GM21367 (cell line): ENCODE measurements at regions not wholly inside any gene's neighbourhood (a gene's known extent, or its start where the extent isn't known, plus 50 kb on each side); places are given as distances from the start of the nearest gene placed in this dataset.

ENCODE experiments used
- ATAC-seq: cut with Tn5 transposase; IDR thresholded peaks from one replicate; pipeline ENCODE4 v1.9.1; 2021; ENCODE audit not compliant: unreplicated experiment

DNA sequence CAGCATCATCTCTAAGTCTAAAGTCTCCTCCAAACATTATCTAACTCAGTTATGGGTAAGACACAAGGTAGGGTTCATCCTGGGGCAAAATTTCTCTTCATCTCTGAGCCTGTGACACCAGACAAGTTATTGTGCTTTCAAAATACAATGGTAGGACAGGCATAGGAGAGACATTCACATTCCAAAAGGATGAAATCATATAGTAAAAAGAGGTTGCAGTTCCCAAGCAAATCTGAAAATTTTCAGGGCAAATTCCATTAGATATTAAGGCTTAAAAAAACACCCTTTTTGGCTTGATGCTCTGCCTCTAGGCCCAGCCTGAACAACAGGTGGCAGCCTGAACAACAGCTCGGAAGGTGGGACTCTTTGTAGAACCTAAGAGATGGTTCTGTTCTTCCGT lies 448.3 kb upstream of the SLIT2 start:
- ATAC-seq: no peak

DNA sequence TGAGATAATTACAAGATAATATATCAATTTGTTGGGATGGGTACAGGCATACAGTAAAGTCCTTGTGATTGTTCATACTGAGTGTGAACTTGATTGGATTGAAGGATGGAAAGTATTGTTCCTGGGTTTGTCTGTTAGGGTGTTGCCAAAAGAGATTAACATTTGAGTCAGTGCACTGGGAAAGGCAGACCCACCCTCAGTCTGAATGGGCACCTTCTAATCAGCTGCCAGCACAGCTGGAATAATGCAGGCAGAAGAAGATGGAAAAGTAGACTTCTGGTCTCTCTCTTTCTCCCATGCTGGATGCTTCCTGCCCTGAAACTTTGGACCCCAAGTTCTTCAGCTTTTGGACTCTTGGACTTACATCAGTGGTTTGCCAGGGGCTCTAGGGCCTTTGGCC lies 457.9 kb upstream of the SLIT2 start:
- no peak for ATAC-seq

DNA sequence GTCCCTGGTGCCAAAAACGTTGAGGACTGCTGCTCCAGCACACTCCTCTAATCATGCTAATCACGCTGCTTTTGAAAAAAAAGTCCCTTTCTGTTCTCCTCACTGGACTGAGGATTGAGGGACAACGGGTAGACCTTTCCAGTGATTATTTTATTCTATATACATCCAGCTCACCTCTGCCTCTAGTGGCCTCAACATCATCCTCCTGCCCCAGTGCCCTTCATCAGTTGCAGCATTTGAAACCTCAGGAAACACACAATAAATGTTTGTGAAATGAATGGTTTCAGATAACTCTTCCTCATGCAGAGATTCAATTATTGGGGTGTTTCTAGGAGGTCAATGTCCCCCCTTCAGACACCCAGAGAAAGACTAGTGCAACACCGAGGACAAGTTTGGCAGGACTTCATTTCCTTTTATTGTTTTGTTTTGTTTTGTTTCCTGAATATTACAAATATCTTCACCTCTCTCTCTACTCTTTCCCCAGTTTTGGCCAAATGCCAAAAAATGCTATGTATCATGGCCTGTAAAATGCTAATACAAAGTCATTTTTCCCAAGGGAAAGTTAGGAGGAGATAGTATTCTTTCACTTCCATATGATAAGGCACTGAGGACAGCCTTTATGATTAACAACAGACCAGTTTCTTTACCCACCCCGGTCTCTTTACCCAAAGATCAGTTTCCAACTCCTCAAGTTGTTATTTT lies 460.1 kb upstream of the SLIT2 start:
- no peak for ATAC-seq

DNA sequence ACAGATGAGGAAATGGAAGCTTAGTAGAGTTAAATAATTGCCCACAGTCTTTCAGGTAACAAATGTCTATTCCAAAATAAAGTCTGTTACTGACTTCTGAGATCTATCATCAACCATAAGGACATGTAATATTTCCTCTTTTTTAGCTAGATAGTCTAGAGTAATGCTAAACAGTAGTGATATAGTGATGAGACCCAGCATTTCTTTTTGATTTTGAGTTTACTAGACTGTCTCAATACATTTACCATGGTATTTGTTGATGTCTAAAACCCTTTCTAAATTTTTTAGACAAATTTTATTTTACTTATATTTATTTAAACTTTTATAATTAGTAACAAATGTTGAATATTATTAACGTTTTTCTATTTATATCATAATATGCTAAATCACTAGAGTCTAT lies 465.1 kb upstream of the SLIT2 start:
- ATAC-seq: no peak

DNA sequence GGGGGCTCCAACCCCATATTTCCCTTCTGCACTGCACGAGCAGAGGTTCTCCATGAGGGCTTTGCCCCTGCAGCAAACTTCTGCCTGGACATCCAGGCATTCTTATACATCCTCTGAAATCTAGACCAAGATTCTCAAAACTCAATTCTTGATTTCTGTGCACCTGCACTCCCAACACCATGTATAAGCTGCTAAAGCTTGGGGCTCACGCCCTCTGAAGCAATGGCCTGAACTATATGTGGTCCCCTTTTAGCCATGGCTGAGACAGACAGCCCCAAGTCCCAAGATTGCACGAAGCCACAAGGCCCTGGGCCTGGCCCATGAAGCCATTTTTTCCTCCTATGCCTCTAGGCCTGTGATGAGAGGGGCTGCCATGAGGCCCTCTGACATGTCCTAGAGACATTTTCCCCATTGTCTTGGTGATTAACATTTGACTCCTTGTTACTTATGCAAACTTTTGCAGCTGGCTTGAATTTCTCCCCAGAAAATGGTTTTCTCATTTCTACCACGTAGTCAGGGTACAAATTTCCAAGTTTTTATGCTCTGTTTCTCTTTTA lies 468.0 kb upstream of the SLIT2 start:
- ATAC-seq: no peak

DNA sequence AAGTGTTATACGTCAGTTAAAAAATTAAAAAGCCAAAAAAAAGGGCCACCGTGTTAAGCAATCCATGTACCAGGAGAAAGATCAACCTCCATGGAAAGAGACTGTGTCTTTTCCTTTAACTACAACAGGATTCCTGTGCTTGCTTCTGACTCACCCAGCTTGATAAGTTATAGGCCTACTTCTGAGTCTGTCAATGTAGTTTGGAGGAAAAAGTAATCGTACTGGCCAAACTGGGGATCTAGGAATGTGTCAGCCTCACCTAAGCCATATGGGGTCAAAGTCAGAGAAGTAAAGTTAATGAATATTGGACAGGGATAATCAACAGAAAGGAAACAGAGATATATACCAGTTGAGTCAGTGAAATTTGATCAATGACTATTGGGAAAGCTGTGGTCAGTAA lies 470.8 kb upstream of the SLIT2 start:
- ATAC-seq: no peak

DNA sequence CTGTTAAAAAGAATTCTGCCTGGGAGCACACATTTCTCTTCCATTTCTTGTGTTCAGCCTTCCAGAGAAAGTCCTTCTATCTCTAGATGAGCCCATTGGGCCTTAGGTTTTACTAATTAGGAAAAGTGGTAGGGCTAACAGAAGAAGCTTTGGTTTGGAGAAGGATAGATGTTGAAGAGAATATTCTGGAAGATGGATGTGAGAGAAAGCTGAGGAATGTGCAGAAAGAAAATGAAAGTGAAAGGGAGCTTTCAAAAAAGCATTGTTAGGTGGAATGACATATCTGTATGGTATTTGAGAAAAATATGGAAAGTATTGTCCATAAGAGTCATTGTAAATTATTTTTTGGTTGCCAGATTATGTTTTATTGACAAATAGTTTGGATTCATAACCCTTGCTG lies 474.8 kb upstream of the SLIT2 start:
- no peak for ATAC-seq

DNA sequence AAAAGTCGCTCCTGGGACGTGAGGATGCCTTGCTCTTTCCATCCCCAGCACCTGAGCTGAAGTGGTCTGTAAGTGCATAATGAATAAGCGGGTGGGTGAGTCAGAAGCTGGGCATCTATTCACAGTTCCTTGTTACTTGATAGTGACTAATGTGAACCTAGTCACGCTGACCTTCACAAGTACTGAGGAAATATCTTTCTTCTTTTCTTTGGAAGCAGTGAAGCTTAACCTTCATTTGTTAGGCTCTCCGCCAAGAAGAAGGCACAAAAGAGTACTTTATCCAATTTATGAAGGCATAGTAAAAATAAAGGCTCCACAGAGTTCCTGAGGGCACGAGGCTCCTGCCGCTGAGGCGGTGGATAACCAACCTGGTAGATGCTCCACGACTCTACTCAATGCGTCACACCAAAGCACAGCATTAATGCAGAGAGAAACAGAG lies 475.7 kb upstream of the SLIT2 start:
- ATAC-seq: no peak

DNA sequence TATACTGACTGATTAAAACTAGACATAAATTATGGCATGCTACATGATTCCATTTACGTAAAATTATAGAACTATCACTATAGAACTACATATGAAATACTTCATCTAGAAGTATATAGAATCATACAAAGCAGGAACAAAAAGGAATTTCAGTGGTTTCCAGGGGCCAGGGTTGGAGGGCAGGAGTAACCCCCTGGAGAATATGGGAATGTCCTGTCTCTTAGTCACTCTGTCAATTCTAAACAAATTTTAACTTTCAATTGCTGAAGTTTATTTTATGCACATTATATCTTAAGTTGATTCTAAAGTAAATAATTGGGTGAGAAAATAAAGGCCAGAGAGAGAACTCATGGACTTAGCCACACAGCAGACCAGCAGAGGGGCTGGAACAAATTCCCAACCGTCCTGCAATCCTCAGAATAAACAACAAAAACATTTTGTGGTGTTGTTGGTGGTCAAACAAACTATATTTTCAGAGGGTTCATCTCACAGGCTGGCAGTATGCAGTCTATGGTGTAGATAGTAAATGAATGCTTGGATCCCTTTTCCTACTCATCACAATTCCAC lies 476.9 kb upstream of the SLIT2 start:
- ATAC-seq: no peak

DNA sequence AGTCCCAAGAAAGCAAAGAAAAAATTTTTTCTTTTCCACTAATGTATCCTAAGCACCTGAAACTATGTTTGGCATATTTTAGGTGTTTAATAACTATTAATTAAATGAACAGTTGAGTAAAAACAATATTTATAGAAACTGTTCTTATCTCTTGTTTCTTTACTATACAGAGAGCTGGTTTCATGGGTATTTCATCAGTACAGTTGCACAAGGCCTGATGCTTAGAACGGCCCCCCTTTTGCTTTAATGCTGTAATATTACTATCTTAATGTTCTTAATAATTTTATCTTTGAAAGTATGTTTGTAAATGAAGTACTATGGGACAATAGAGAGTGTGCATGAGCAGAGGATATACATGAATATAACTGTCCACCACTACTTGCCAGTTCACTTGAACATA lies 479.1 kb upstream of the SLIT2 start:
- no peak for ATAC-seq

DNA sequence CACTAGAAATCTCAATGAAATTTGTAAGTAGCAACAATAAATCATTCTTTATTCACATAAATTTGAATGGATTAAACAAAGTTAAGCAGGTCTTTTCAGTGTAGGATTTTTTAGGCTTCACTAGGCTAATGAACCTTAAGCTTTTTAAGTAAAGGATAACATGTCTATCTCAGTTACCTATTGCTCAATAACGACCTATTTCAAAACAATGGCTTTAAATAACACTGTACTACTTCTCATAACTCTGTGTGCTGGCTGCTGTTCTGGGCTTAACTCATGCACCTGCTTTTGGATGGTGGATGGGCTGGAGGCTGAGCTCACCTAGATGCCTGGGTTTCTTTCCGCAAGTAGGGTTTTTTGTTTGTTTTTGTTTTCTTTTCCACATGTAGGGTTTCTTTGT lies 495.0 kb upstream of the SLIT2 start:
- ATAC-seq: no peak

DNA sequence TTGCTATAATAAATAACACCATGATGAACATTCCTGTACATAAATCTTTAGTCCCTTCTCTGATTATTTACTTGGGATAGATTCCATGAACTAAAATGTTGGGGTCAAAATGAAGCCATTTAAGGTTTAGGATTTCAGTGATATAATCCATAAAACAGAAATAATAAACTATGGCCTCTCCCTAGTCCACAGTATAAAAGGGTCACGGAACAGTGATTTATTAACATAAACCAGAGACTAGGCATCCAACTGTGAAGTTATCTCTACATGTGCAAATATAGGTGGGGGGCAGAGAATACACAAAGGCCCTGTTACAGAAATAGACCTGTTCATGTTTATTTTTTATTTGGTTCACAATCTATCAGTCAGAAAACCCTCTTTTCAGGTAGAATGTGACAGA lies 499.1 kb upstream of the SLIT2 start:
- ATAC-seq: no peak

DNA sequence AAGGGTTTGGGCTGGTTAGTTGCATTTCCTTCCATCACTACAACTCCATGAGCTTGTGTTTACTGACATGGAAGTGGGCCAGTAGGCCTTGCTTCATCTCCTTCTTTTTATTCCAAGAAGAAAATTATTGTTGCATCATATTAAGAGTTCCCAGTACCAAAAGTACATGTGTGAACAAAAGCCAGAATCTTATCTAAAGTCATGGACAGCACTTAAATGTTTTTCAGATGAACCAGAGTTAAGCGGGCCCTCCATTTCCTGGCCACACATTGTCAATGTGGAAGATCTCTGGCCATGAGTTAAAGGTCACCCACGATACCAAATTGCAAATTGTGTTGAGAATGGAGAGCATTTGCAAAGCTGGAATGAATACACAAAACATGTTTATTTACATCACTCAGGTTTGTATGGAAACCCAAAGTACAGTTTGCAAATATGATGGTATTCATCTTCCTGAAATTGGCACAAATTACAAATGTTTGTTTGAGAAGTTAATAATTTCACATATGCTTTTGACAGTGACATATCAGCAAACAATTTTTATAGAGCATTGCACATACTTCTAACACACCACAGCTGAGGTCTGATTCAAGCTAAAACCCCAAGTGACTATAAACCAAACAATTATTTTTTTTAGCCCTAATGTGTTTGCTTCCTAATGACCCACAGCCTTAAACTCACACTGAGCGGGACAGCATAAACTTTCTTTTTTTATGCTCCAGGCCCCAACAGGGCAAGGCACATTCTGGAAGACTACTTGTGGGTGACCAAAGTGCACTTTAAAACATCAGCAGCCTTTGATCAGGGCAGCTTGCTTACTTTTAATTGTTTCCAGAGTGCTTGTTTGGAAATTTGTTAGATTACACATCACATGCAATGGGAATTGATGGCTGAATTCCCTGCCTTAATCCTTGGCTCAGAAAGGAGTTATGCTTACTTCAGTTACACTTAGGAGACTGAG lies 502.9 kb upstream of the SLIT2 start:
- ATAC-seq: no peak

DNA sequence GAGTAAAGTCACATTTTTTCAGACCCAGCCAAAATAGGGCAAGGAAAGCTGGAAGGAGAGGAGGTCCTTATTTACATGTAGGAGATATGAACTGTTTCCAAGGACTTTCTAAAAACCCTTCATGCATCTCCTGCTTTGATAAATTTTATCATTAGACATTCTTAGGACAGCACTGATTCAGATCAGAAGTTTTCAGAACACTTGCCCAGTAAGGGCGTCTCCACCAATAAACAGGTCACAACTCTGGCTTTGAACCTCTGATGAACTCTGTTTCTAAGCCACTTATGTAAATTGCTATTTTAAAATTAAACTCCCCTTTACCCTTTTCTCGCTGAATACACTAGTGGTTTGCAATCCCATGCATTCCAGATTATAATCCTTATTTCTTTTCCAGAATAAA lies 505.3 kb upstream of the SLIT2 start:
- ATAC-seq: no peak

DNA sequence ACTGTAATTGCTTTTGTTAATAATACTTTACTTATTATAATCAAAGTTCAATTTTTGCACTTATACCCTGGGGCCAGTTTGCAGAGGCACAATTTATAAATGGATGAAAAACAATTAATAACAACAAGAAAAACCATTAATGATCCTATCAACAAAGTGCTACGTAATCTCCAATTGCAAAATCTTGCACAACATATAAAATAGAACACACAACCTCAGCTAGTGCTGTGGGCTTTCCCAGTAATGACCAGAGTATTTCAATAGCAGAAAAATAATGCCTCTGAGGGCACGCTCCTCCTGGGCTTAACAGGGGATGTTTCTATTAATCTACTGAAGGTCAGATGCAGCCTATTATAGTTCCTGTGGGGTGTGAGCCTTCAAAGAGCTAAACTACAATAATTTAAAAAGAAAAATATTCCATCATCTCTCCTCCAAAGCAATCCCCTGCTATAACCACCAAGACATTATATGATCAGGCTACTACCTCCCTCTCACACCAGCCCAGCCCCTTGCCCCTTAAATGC lies 508.5 kb upstream of the SLIT2 start:
- no peak for ATAC-seq

DNA sequence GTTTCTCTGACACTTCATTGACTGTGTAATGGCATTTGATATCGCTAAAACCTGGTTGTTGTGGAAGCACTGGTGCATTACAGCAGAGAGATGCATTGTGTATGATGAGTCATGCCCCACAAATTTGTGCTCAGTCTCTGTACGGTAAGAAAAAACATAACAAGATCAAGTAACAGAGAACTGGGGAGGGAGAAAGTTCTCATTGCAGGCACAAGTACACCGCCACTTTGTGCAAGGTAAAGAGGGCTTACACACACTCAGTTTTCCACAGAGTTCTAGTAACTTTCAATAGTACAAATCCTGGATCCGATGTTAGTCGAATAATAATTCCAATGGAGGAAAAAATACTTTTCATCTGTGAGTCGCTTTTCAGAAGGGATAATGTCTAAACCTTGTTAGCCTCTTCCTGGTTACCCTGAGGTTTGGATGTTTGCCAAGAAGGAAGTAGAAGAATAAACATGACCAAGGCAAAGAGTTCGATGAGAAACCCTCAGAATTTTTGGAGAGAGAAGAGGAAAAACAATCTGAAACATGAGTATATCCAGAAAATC lies 512.5 kb upstream of the SLIT2 start:
- no peak for ATAC-seq

DNA sequence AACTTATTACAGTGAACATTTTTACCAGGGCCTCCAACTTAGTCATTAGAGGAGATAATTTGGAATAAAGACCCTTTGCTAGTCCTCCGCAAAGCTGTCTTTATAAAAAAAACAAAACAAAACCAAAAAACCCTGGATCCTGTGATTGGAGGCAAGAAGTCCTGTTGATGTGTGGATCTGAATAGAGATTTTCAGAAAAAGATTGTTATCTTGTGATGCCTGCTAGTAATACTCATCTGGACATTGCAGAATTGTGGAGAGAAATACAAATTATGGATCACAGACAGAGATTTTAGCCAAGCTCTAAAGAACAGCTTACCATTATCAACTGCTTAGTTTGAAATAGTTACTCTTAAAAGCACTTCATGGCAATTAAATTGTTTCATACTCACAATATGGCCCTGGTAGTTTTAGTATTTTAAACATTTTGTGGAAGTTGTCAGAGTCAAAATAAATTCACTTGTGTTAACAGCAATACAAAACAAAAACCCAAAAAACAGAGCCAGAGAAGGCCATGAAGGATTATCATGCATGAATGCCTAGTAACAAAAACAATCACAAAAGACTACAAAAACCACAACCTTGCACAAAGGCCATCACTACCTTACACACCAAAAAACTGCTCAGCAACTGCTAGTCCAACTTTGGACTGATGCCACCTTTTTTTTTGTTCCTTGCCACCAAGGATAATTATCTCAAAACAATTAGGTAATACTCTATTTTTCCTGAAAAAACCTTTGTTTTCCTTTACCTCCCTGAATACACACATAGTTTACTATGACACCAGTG lies 514.5 kb upstream of the SLIT2 start:
- no peak for ATAC-seq

DNA sequence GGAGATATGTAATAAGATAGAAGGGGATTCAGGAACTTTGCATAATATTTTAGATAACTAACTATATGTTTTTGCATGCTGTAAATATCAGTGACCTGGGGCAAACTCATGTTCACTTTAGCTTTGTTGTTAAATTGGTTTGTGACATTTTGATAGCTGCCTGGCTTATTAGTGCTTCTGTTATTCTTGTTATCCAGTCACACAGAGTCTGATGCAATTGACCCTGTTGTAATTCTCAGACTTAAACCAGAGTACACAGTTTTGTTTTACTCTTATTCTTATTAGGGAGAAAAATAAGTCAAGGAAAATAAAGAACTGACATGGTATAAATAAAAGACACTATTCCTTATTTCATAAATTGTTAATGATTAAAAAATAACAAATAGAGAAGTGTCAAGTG lies 516.7 kb upstream of the SLIT2 start:
- ATAC-seq: no peak

DNA sequence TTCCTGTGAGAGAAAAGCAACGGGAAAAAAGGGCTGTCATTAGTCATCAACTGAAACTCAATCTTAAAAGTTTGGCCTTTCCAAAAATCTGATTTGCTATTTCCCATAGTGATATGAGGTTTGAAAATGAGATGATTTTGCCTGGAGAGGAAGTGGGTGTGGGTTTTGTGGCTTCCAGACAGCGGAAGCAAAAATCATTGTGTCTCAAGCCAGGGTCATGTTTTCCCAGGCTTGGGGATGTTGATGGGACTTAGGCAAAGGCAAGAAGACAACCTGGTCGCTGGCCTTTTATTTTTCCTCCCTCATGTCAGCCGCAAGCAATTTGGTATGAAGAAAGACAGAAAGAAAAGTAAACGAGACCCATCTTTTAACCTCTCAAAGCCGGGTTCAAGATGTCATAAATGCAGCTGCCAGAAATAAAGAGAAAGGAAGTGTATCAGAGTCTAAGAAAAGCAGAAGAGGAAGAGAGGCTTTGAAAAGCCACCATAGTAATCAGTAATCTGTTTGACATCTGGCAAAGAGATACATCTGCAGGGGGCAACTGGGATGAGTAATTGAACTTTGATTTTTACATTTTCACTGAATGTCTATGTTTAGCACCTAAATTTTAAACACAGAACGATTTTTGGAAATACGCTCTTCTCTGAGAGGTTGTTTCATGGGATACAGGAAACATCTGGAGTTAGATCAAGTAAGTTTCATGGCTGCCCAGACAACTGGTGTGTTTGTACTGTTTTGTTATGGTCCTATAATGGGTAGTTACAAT lies 521.6 kb upstream of the SLIT2 start:
- ATAC-seq: no peak

DNA sequence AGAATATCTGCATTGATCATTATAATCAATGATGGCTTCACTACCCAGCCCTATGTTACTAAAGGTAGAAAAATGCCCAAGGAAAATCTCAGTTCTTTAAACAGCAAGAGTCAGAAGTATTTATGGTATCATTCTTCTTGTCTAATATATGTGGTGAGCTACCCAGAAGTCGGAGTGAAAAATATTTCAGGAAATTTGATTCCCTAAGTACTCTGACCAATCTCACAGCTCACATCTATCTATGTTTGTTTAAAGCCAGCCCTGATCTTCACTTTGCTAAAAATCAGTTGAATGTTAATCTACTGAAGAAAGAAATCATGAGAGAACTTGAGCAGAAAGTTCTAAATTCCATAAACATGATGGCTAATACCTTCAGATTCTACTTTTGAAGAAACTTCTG lies 522.9 kb upstream of the SLIT2 start:
- no peak for ATAC-seq
